Neural cell (in vitro differentiated cells): ENCODE measurements at regions not wholly inside any gene's neighbourhood (a gene's known extent, or its start where the extent isn't known, plus 50 kb on each side); places are given as distances from the start of the nearest gene placed in this dataset.
"Not testable (repeated sequence)": the region's sequence is repeated elsewhere in the genome, so short reads cannot be mapped to it uniquely, and the experiment has no call there.

Experiments used
- H2AFZ ChIP-seq: fragments of 200-600, 300-800 bp; sonication (generic), shearing (Covaris generic); 2 replicates; pipeline ENCODE4 v1.6.0; 2014; ENCODE audit warnings: low read depth, mild to moderate bottlenecking, antibody characterized with exemption, low read length, moderate library complexity
- H3F3A ChIP-seq: fragments of 200-600 bp; shearing (Covaris generic); 2 replicates; pipeline ENCODE4 v1.6.1; 2016; ENCODE audit warnings: mild to moderate bottlenecking, moderate library complexity, mixed read lengths, antibody characterized with exemption, low read length; ENCODE audit not compliant: insufficient read depth, poor library complexity, severe bottlenecking
- H3K27ac ChIP-seq: fragments of 200-600, 300-800 bp; sonication (generic), shearing (Covaris generic); 2 replicates; pipeline ENCODE4 v1.5.1; 2014; ENCODE audit warnings: mild to moderate bottlenecking, low read length, moderate library complexity
- H3K27me3 ChIP-seq: fragments of 300-800, 200-600 bp; sonication (generic), shearing (Covaris generic); 2 replicates; pipeline ENCODE4 v1.6.0; 2014; ENCODE audit warnings: mild to moderate bottlenecking, low read depth, low read length, moderate library complexity; ENCODE audit not compliant: insufficient read depth
- H3K36me3 ChIP-seq: fragments of 300-800, 200-600 bp; sonication (generic), shearing (Covaris generic); 2 replicates; pipeline ENCODE4 v1.5.1; 2014; ENCODE audit warnings: mild to moderate bottlenecking, antibody characterized with exemption, low read length, moderate library complexity; ENCODE audit not compliant: insufficient read depth
- H3K4me2 ChIP-seq: fragments of 300-800, 200-600 bp; sonication (generic), shearing (Covaris generic); 2 replicates; pipeline ENCODE4 v1.6.0; 2014; ENCODE audit warnings: mild to moderate bottlenecking, low read length
- H3K4me3 ChIP-seq: fragments of 300-800, 200-600 bp; sonication (generic), shearing (Covaris generic); 2 replicates; pipeline ENCODE4 v1.5.1; 2014; ENCODE audit warnings: mild to moderate bottlenecking, low read length, moderate library complexity
- H3K79me2 ChIP-seq: fragments of 200-600 bp; shearing (Covaris generic); replicated peaks from 2 replicates; pipeline ENCODE4 v1.6.0; 2014; ENCODE audit warnings: mild to moderate bottlenecking, low read length, moderate library complexity; ENCODE audit not compliant: insufficient read depth
- H3K9ac ChIP-seq: fragments of 300-800, 200-600 bp; sonication (generic), shearing (Covaris generic); 2 replicates; pipeline ENCODE4 v1.6.1; 2016; ENCODE audit warnings: mild to moderate bottlenecking, low read length, mixed read lengths
- H3K9me2 ChIP-seq: fragments of 200-600 bp; shearing (Covaris generic); 2 replicates; pipeline ENCODE4 v1.6.1; 2016; ENCODE audit warnings: mild to moderate bottlenecking, low read length, mixed read lengths; ENCODE audit not compliant: insufficient read depth
- H3K9me3 ChIP-seq: fragments of 200-600, 300-800 bp; sonication (generic), shearing (Covaris generic); 2 replicates; pipeline ENCODE4 v1.6.1; 2016; ENCODE audit warnings: mild to moderate bottlenecking, mixed run types, low read length, moderate library complexity, mixed read lengths
- H4K20me1 ChIP-seq: fragments of 200-600 bp; shearing (Covaris generic); 2 replicates; pipeline ENCODE4 v1.6.1; 2016; ENCODE audit warnings: mild to moderate bottlenecking, mixed run types; ENCODE audit not compliant: insufficient read depth
- CTCF ChIP-seq: fragments of 450-650 bp; IDR thresholded peaks from 2 replicates; pipeline ENCODE4 v1.5.1; 2014; ENCODE audit warnings: antibody characterized with exemption, mild to moderate bottlenecking, moderate library complexity; ENCODE audit not compliant: poor library complexity, severe bottlenecking
- EP300 ChIP-seq: fragments of 450-650 bp; conservative IDR thresholded peaks from 2 replicates; pipeline ENCODE4 v1.6.1; 2014; ENCODE audit warnings: antibody characterized with exemption, mild to moderate bottlenecking, moderate library complexity; ENCODE audit not compliant: poor library complexity, severe bottlenecking
- EZH2 ChIP-seq: fragments of 200-600, 300-800 bp; shearing (Covaris generic), sonication (generic); IDR thresholded peaks from 2 replicates; pipeline ENCODE4 v1.6.1; 2014; ENCODE audit warnings: antibody characterized with exemption, low read length, borderline replicate concordance, mild to moderate bottlenecking; ENCODE audit not compliant: insufficient read depth, poor library complexity, severe bottlenecking
- MXI1 ChIP-seq: fragments of 450-650 bp; conservative IDR thresholded peaks from 2 replicates; pipeline ENCODE4 v1.6.1; 2014; ENCODE audit warnings: antibody characterized with exemption, mild to moderate bottlenecking; ENCODE audit not compliant: poor library complexity, severe bottlenecking
- POLR2AphosphoS5 ChIP-seq: IDR thresholded peaks from 2 replicates; pipeline ENCODE4 v1.6.1; 2012
- RAD21 ChIP-seq: fragments of 450-650 bp; conservative IDR thresholded peaks from 2 replicates; pipeline ENCODE4 v1.6.1; 2014; ENCODE audit warnings: antibody characterized with exemption, mild to moderate bottlenecking, moderate library complexity
- REST ChIP-seq: IDR thresholded peaks from 2 replicates; pipeline ENCODE4 v1.6.1; 2012; ENCODE audit warnings: borderline replicate concordance
- SMC3 ChIP-seq: fragments of 450-650 bp; conservative IDR thresholded peaks from 2 replicates; pipeline ENCODE4 v1.6.1; 2014; ENCODE audit warnings: antibody characterized with exemption, mild to moderate bottlenecking, moderate library complexity; ENCODE audit not compliant: poor library complexity
- TAF1 ChIP-seq: IDR thresholded peaks from 2 replicates; pipeline ENCODE4 v1.6.1; 2012; ENCODE audit warnings: low read depth

GRCh38 chr15:29648415-29648814 is 173.9 kb downstream of the TJP1 start:
- not testable (repeated sequence) for H3K4me3 ChIP-seq, H3K27me3 ChIP-seq

GRCh38 chr15:29645841-29646240 is 176.4 kb downstream of the TJP1 start:
- no peaks in the 10 kb centered on the region for H4K20me1 ChIP-seq
- H3K79me2 ChIP-seq, result no peaks in the 10 kb centered on the region
- no peak for TF ChIP-seq EZH2
- TF ChIP-seq REST, result no peak
- no peak for TF ChIP-seq RAD21
- TF ChIP-seq POLR2AphosphoS5, result no peak
- TF ChIP-seq SMC3, result no peak
- TF ChIP-seq TAF1, result no peak
- no peak for TF ChIP-seq EP300
- no peak for TF ChIP-seq MXI1
- no peak for TF ChIP-seq CTCF
- no peaks in the 10 kb centered on the region for H3K27me3 ChIP-seq
- no peaks in the 10 kb centered on the region for H3K9me2 ChIP-seq
- H3K9ac ChIP-seq, result no peak overlapping the region
- no peak overlapping the region for H3K27ac ChIP-seq
- H3K4me3 ChIP-seq, result no peak overlapping the region
- no peaks in the 10 kb centered on the region for H3K9me3 ChIP-seq
- no peak overlapping the region for H2AFZ ChIP-seq
- H3K36me3 ChIP-seq, result no peaks in the 10 kb centered on the region
- no peak overlapping the region for H3K4me2 ChIP-seq
- H3F3A ChIP-seq, result no peaks in the 10 kb centered on the region

More at GRCh38 chr15:29648415-29648814, 173.9 kb downstream of the TJP1 start:
- not testable (repeated sequence) for H3K36me3 ChIP-seq, H2AFZ ChIP-seq, H3K27ac ChIP-seq, H3K4me2 ChIP-seq, H4K20me1 ChIP-seq, H3K79me2 ChIP-seq, H3K9me2 ChIP-seq, H3K9me3 ChIP-seq, H3F3A ChIP-seq, H3K9ac ChIP-seq

GRCh38 chr15:29644361-29644760 is 177.9 kb downstream of the TJP1 start:
- not testable (repeated sequence) for H4K20me1 ChIP-seq, H3K27ac ChIP-seq, H3K9ac ChIP-seq, H3F3A ChIP-seq, H2AFZ ChIP-seq, H3K79me2 ChIP-seq, H3K27me3 ChIP-seq, H3K9me3 ChIP-seq, H3K4me2 ChIP-seq, H3K9me2 ChIP-seq, H3K36me3 ChIP-seq, H3K4me3 ChIP-seq
